C4-2B (cell line): ENCODE measurements at regions not wholly inside any gene's neighbourhood (a gene's known extent, or its start where the extent isn't known, plus 50 kb on each side); places are given as distances from the start of the nearest gene placed in this dataset.
"Not testable (repeated sequence)": the region's sequence is repeated elsewhere in the genome, so short reads cannot be mapped to it uniquely, and the experiment has no call there.

ENCODE experiments used
- CTCF ChIP-seq: fragments of 450-650 bp; conservative IDR thresholded peaks from 2 replicates; pipeline ENCODE4 v1.5.1; 2017; ENCODE audit warnings: mild to moderate bottlenecking
- ZFX ChIP-seq: fragments of 450-650 bp; IDR thresholded peaks from 2 replicates; pipeline ENCODE4 v1.6.1; 2017

GRCh38 chr14:38634913-38635312 is 379.0 kb upstream of the CLEC14A start:
- TF ChIP-seq CTCF, ZFX: not testable (repeated sequence)
